Memory B cell (primary cell): ENCODE measurements at regions not wholly inside any gene's neighbourhood (a gene's known extent, or its start where the extent isn't known, plus 50 kb on each side); places are given as distances from the start of the nearest gene placed in this dataset.
"Not testable (repeated sequence)": the region's sequence is repeated elsewhere in the genome, so short reads cannot be mapped to it uniquely, and the experiment has no call there.

Experiments used
- ATAC-seq: fragments of 150-1000 bp; cut with Tn5 transposase; 2 replicates; pipeline ENCODE4 v1.10.0; 2021; ENCODE audit warnings: low read depth, mild to moderate bottlenecking, moderate library complexity
- DNase-seq, 2 donors: peaks; one replicate each; pipeline ENCODE4 v3.0.0; 2022; ENCODE audit warnings: low spot score in 2 of 2
- H3K27ac Mint-ChIP-seq: one replicate; pipeline ENCODE4 v1.8.0; 2022; ENCODE audit warnings: mild to moderate bottlenecking, moderate library complexity, mixed read lengths
- H3K27me3 Mint-ChIP-seq: one replicate; pipeline ENCODE4 v1.8.0; 2022; ENCODE audit warnings: mixed read lengths
- H3K36me3 Mint-ChIP-seq: one replicate; pipeline ENCODE4 v1.8.0; 2022; ENCODE audit warnings: mild to moderate bottlenecking, mixed read lengths
- H3K4me1 Mint-ChIP-seq: one replicate; pipeline ENCODE4 v1.8.0; 2022; ENCODE audit warnings: mixed read lengths
- H3K4me3 Mint-ChIP-seq: one replicate; pipeline ENCODE4 v1.8.0; 2022; ENCODE audit warnings: mild to moderate bottlenecking, moderate library complexity, mixed read lengths
- H3K9me3 Mint-ChIP-seq: one replicate; pipeline ENCODE4 v1.8.0; 2022; ENCODE audit warnings: mixed read lengths

- DNase-seq (no peak), ATAC-seq (no peak)
- Mint-ChIP-seq H3K36me3 (no peaks in the 10 kb centered on the region), H3K27ac (no peak overlapping the region), H3K27me3 (no peaks in the 10 kb centered on the region), H3K9me3 (peaks cover 6% of the 10 kb centered on the region), H3K4me3 (no peak overlapping the region), H3K4me1 (no peaks in the 10 kb centered on the region)
Observed at GRCh38 chr16:8168016-8168415, 422.3 kb downstream of the TMEM114 start.

GRCh38 chr16:8167436-8167835 is 422.9 kb downstream of the TMEM114 start:
- ATAC-seq, result no peak
- H3K4me1 Mint-ChIP-seq, result no peaks in the 10 kb centered on the region

GRCh38 chr16:8158051-8158450 is 432.3 kb downstream of the TMEM114 start:
- Mint-ChIP-seq H3K4me1 (no peaks in the 10 kb centered on the region), H3K36me3 (no peaks in the 10 kb centered on the region), H3K4me3 (no peak overlapping the region), H3K27me3 (peaks cover 1% of the 10 kb centered on the region), H3K27ac (no peak overlapping the region), H3K9me3 (peaks cover 6% of the 10 kb centered on the region)
- ATAC-seq, result no peak
- DNase-seq, result no peak

More at GRCh38 chr16:8167436-8167835, 422.9 kb downstream of the TMEM114 start:
- Mint-ChIP-seq H3K36me3 (no peaks in the 10 kb centered on the region), H3K27me3 (no peaks in the 10 kb centered on the region), H3K27ac (no peak overlapping the region), H3K4me3 (no peak overlapping the region), H3K9me3 (peaks cover 6% of the 10 kb centered on the region)
- no peak for DNase-seq

GRCh38 chr16:8155275-8155674 is 435.0 kb downstream of the TMEM114 start:
- H3K27ac Mint-ChIP-seq, result no peak overlapping the region
- H3K9me3 Mint-ChIP-seq, result peaks cover 5% of the 10 kb centered on the region
- H3K4me3 Mint-ChIP-seq, result no peak overlapping the region
- ATAC-seq (no peak), DNase-seq (no peak)
- H3K36me3 Mint-ChIP-seq, result no peaks in the 10 kb centered on the region
- peaks cover 1% of the 10 kb centered on the region for H3K27me3 Mint-ChIP-seq
- no peaks in the 10 kb centered on the region for H3K4me1 Mint-ChIP-seq

- no peaks in the 10 kb centered on the region for H3K36me3 Mint-ChIP-seq
- H3K27ac Mint-ChIP-seq, result no peak overlapping the region
- ATAC-seq (no peak), DNase-seq (no peak)
- peaks cover 4% of the 10 kb centered on the region for H3K9me3 Mint-ChIP-seq
- H3K27me3 Mint-ChIP-seq, result no peaks in the 10 kb centered on the region
- no peaks in the 10 kb centered on the region for H3K4me1 Mint-ChIP-seq
- H3K4me3 Mint-ChIP-seq, result no peak overlapping the region
Observed at GRCh38 chr16:8146256-8147012, 443.9 kb downstream of the TMEM114 start.

- Mint-ChIP-seq H3K27ac (no peak overlapping the region), H3K36me3 (no peaks in the 10 kb centered on the region), H3K4me3 (no peak overlapping the region), H3K9me3 (peaks cover 7% of the 10 kb centered on the region), H3K27me3 (no peaks in the 10 kb centered on the region), H3K4me1 (no peaks in the 10 kb centered on the region)
- no peak for ATAC-seq
- no peak for DNase-seq
Observed at GRCh38 chr16:8138666-8139065, 451.6 kb downstream of the TMEM114 start.

- ATAC-seq, result no peak
- Mint-ChIP-seq H3K9me3 (peaks cover 8% of the 10 kb centered on the region), H3K27me3 (no peaks in the 10 kb centered on the region)
Observed at GRCh38 chr16:8137606-8138005, 452.7 kb downstream of the TMEM114 start.

GRCh38 chr16:8130197-8130596 is 460.1 kb downstream of the TMEM114 start:
- Mint-ChIP-seq H3K27me3 (no peaks in the 10 kb centered on the region), H3K36me3 (no peaks in the 10 kb centered on the region), H3K9me3 (peaks cover 7% of the 10 kb centered on the region), H3K27ac (no peak overlapping the region), H3K4me1 (no peaks in the 10 kb centered on the region), H3K4me3 (no peak overlapping the region)
- DNase-seq, result no peak
- ATAC-seq, result no peak

More at GRCh38 chr16:8137606-8138005, 452.7 kb downstream of the TMEM114 start:
- Mint-ChIP-seq H3K27ac (no peak overlapping the region), H3K4me3 (no peak overlapping the region), H3K36me3 (no peaks in the 10 kb centered on the region), H3K4me1 (no peaks in the 10 kb centered on the region)
- DNase-seq, result no peak

GRCh38 chr16:8127070-8127469 is 463.2 kb downstream of the TMEM114 start:
- Mint-ChIP-seq H3K36me3 (no peaks in the 10 kb centered on the region), H3K9me3 (peaks cover 11% of the 10 kb centered on the region), H3K27me3 (no peaks in the 10 kb centered on the region), H3K4me1 (no peaks in the 10 kb centered on the region), H3K4me3 (no peak overlapping the region), H3K27ac (no peak overlapping the region)
- DNase-seq (no peak), ATAC-seq (no peak)

GRCh38 chr16:8126313-8126712 is 464.0 kb downstream of the TMEM114 start:
- no peak overlapping the region for H3K4me3 Mint-ChIP-seq
- H3K27ac Mint-ChIP-seq, result no peak overlapping the region
- ATAC-seq, result no peak

GRCh38 chr16:8120001-8120400 is 470.3 kb downstream of the TMEM114 start:
- Mint-ChIP-seq H3K27ac (no peak overlapping the region), H3K9me3 (peaks cover 4% of the 10 kb centered on the region), H3K27me3 (no peaks in the 10 kb centered on the region), H3K36me3 (no peaks in the 10 kb centered on the region), H3K4me1 (no peaks in the 10 kb centered on the region), H3K4me3 (no peak overlapping the region)
- no peak for ATAC-seq
- no peak for DNase-seq

More at GRCh38 chr16:8126313-8126712, 464.0 kb downstream of the TMEM114 start:
- Mint-ChIP-seq H3K9me3 (peaks cover 10% of the 10 kb centered on the region), H3K27me3 (no peaks in the 10 kb centered on the region), H3K4me1 (no peaks in the 10 kb centered on the region), H3K36me3 (no peaks in the 10 kb centered on the region)
- no peak for DNase-seq

GRCh38 chr16:8115814-8116213 is 474.5 kb downstream of the TMEM114 start:
- Mint-ChIP-seq H3K9me3 (peaks cover 5% of the 10 kb centered on the region), H3K36me3 (no peaks in the 10 kb centered on the region), H3K4me1 (no peaks in the 10 kb centered on the region), H3K4me3 (no peak overlapping the region), H3K27ac (no peak overlapping the region), H3K27me3 (no peaks in the 10 kb centered on the region)
- ATAC-seq (no peak), DNase-seq (no peak)

- H3K36me3 Mint-ChIP-seq, H3K4me1 Mint-ChIP-seq, H3K27me3 Mint-ChIP-seq, DNase-seq, H3K9me3 Mint-ChIP-seq, ATAC-seq, H3K27ac Mint-ChIP-seq, H3K4me3 Mint-ChIP-seq: not testable (repeated sequence)
Observed at GRCh38 chr16:8114941-8115340, 475.4 kb downstream of the TMEM114 start.

GRCh38 chr16:8113843-8114242 is 476.5 kb downstream of the TMEM114 start:
- Mint-ChIP-seq H3K27me3 (no peaks in the 10 kb centered on the region), H3K9me3 (peaks cover 9% of the 10 kb centered on the region)

More at GRCh38 chr16:8113843-8114242, 476.5 kb downstream of the TMEM114 start:
- no peak overlapping the region for H3K27ac Mint-ChIP-seq
- peaks cover 2% of the 10 kb centered on the region for H3K36me3 Mint-ChIP-seq
- no peak for DNase-seq
- no peaks in the 10 kb centered on the region for H3K4me1 Mint-ChIP-seq
- ATAC-seq, result no peak
- H3K4me3 Mint-ChIP-seq, result no peak overlapping the region
